Endodermal cell (in vitro differentiated cells): ENCODE measurements at regions not wholly inside any gene's neighbourhood (a gene's known extent, or its start where the extent isn't known, plus 50 kb on each side); places are given as distances from the start of the nearest gene placed in this dataset.

Source experiments
- DNase-seq: peaks from one replicate; pipeline ENCODE4 v3.0.0-alpha.2; 2017
- H3K27ac ChIP-seq: 2 replicates; pipeline ENCODE4 v1.5.1; 2013; ENCODE audit warnings: mild to moderate bottlenecking, low read depth, low read length, moderate library complexity
- H3K27me3 ChIP-seq: 2 replicates; pipeline ENCODE4 v1.6.1; 2013; ENCODE audit warnings: mild to moderate bottlenecking, low read length, moderate library complexity; ENCODE audit not compliant: insufficient read depth, control insufficient read depth, poor library complexity, severe bottlenecking
- H3K36me3 ChIP-seq: 2 replicates; pipeline ENCODE4 v1.7.0; 2013; ENCODE audit warnings: mild to moderate bottlenecking, low read length, moderate library complexity; ENCODE audit not compliant: control insufficient read depth, insufficient read depth
- H3K4me1 ChIP-seq: one replicate; pipeline ENCODE4 v1.7.0; 2013; ENCODE audit warnings: low read length; ENCODE audit not compliant: control insufficient read depth, insufficient read depth
- H3K4me3 ChIP-seq: 2 replicates; pipeline ENCODE4 v1.5.1; 2013; ENCODE audit warnings: mild to moderate bottlenecking, low read length, moderate library complexity
- H3K9ac ChIP-seq: 2 replicates; pipeline ENCODE4 v1.6.1; 2013; ENCODE audit warnings: mild to moderate bottlenecking, low read length, moderate library complexity; ENCODE audit not compliant: poor library complexity, severe bottlenecking; ENCODE audit errors: extremely low read depth
- H3K9me3 ChIP-seq: 2 replicates; pipeline ENCODE4 v1.6.1; 2013; ENCODE audit warnings: mild to moderate bottlenecking, low read length, moderate library complexity; ENCODE audit not compliant: control insufficient read depth
- H3K27ac Mint-ChIP-seq: 2 replicates; pipeline ENCODE4 v1.8.0; 2020; ENCODE audit warnings: mixed read lengths
- H3K27me3 Mint-ChIP-seq: 2 replicates; pipeline ENCODE4 v1.8.0; 2021; ENCODE audit warnings: mild to moderate bottlenecking, mixed read lengths; ENCODE audit not compliant: insufficient read depth
- H3K36me3 Mint-ChIP-seq: 2 replicates; pipeline ENCODE4 v1.8.0; 2020; ENCODE audit warnings: low read depth, mixed read lengths
- H3K4me1 Mint-ChIP-seq: 2 replicates; pipeline ENCODE4 v1.8.0; 2020; ENCODE audit warnings: mixed read lengths
- H3K4me3 Mint-ChIP-seq: 2 replicates; pipeline ENCODE4 v1.8.0; 2020; ENCODE audit warnings: mild to moderate bottlenecking, moderate library complexity, mixed read lengths
- H3K9me3 Mint-ChIP-seq: 2 replicates; pipeline ENCODE4 v1.8.0; 2020; ENCODE audit warnings: mild to moderate bottlenecking, mixed read lengths
- WGBS, 2 experiments: methylation state at CpG; one replicate each; pipeline versions ENCODE4 v1.1.5 to v1.1.7; 2013; ENCODE audit warnings: missing lambda C conversion rate in 2 of 2, mixed read lengths in 1 of 2; ENCODE audit not compliant: insufficient coverage in 1 of 2, insufficient read length in 1 of 2; 5-methylcytosine and 5-hydroxymethylcytosine counted together
- TF ChIP-seq, protein P1 (sequence below): fragments of 200-600 bp; sonication (generic); conservative IDR thresholded peaks from 2 replicates; pipeline ENCODE4 v1.5.0; 2021; ENCODE audit warnings: antibody characterized with exemption, mild to moderate bottlenecking

DNA sequence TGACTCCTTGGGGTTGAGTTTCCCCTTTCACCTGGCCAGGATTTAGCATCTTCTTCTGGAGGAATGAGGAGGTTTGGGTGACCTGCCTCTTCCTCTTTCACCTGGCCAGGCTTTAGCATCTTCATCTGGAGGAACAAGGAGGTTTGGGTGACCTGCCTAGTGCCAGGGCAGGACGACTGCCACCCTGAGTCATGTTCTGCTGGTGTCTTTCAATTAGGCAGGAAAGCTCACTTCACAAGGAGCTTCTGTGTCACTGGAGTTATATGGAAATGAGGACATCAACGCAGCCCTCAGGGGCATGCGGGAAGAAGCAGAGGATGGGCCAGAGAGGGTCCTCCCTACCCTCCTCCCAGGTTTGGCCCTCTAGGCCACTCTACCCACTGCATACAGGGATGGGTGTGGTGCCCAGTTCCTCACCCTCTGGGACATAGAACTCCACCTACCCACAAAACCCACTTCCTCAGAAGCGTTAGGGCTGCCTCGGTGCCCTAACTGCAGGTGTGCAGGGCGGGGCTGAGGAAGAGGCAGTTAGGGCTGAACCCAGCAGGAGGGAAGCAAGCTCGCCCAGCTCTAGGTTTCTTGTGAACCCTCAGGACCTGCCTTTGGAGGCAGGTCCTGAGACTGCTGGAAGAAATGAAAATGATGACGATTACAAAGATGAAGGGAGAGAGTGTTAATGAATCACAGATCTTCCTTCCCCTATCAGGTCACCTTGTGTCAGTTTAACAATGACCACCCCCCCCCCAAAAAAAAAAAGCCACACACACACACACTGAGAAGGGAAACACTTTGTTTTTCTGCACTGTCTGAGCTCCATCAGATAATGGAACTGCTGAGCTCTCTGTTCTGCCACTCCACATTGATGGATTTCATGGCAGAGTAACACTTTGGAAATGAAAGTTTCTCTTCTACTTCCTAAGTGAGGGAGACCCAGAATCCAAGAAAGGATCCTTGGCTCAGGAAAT lies 71.0 kb downstream of the ARL4C start:
- Mint-ChIP-seq H3K36me3 (no peaks in the 10 kb centered on the region), H3K4me1 (peaks cover 29% of the 10 kb centered on the region), H3K9me3 (no peaks in the 10 kb centered on the region), H3K4me3 (no peak overlapping the region), H3K27ac (no peak overlapping the region), H3K27me3 (peaks cover 23% of the 10 kb centered on the region)
- Histone ChIP-seq H3K36me3 (no peaks in the 10 kb centered on the region), H3K27ac (no peak overlapping the region), H3K9me3 (no peaks in the 10 kb centered on the region), H3K27me3 (no peaks in the 10 kb centered on the region), H3K9ac (no peak overlapping the region), H3K4me1 (peaks cover 15% of the 10 kb centered on the region), H3K4me3 (no peak overlapping the region)
- DNase-seq, result no peak
- 82 to 87% methylated on average over 3 to 7 of the region's 8 CpGs for WGBS, 2 experiments
- TF ChIP-seq, protein P1, sequence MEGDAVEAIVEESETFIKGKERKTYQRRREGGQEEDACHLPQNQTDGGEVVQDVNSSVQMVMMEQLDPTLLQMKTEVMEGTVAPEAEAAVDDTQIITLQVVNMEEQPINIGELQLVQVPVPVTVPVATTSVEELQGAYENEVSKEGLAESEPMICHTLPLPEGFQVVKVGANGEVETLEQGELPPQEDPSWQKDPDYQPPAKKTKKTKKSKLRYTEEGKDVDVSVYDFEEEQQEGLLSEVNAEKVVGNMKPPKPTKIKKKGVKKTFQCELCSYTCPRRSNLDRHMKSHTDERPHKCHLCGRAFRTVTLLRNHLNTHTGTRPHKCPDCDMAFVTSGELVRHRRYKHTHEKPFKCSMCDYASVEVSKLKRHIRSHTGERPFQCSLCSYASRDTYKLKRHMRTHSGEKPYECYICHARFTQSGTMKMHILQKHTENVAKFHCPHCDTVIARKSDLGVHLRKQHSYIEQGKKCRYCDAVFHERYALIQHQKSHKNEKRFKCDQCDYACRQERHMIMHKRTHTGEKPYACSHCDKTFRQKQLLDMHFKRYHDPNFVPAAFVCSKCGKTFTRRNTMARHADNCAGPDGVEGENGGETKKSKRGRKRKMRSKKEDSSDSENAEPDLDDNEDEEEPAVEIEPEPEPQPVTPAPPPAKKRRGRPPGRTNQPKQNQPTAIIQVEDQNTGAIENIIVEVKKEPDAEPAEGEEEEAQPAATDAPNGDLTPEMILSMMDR, result no peak

DNA sequence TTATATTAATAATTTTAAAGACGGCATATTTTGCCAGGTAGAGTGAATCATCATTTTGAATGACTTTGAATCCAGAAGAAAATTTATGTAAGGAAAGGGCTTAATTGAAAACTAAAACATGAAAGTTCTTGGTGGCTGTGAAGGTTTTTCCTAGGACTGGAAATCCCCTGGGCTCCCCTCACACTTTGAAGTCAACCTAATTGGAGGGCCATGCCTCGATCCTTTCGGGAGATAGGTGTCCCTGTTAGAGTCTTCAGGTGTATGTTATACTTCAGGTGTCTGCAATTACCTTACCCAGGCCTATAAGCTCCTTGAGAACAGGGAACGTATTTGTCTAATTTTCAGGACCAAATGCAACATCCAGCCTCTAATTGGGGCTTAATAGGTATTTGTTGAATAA lies 73.0 kb downstream of the ARL4C start:
- 65% methylated on average over 4 of the region's 4 CpGs; no CpG with 5 or more reads in 1 of the 2 experiments for WGBS, 2 experiments
- Histone ChIP-seq H3K4me3 (no peak overlapping the region), H3K36me3 (no peaks in the 10 kb centered on the region), H3K9ac (no peak overlapping the region), H3K9me3 (no peaks in the 10 kb centered on the region), H3K4me1 (peaks cover 12% of the 10 kb centered on the region), H3K27me3 (no peaks in the 10 kb centered on the region), H3K27ac (no peak overlapping the region)
- TF ChIP-seq, protein P1, result no peak
- no peak for DNase-seq
- H3K36me3 Mint-ChIP-seq, result no peaks in the 10 kb centered on the region
- H3K9me3 Mint-ChIP-seq, result no peaks in the 10 kb centered on the region
- H3K4me1 Mint-ChIP-seq, result peaks cover 21% of the 10 kb centered on the region
- no peak overlapping the region for H3K27ac Mint-ChIP-seq
- peaks cover 23% of the 10 kb centered on the region for H3K27me3 Mint-ChIP-seq
- H3K4me3 Mint-ChIP-seq, result no peak overlapping the region

- Mint-ChIP-seq H3K9me3 (no peaks in the 10 kb centered on the region), H3K27ac (no peak overlapping the region), H3K36me3 (no peaks in the 10 kb centered on the region), H3K4me3 (no peak overlapping the region), H3K4me1 (peaks cover 21% of the 10 kb centered on the region), H3K27me3 (peaks cover 25% of the 10 kb centered on the region)
- Histone ChIP-seq H3K27ac (no peak overlapping the region), H3K27me3 (no peaks in the 10 kb centered on the region), H3K9me3 (no peaks in the 10 kb centered on the region), H3K4me1 (peaks cover 12% of the 10 kb centered on the region), H3K9ac (no peak overlapping the region), H3K4me3 (no peak overlapping the region), H3K36me3 (no peaks in the 10 kb centered on the region)
- TF ChIP-seq, protein P1, result no peak
- no peak for DNase-seq
- WGBS, 2 experiments, result 87 to 90% methylated on average over 2 to 8 of the region's 8 CpGs
These were observed 73.9 kb downstream of the ARL4C start for GRCh38 chr2:234422981-234423431.
